HFFc6 (cell line): ENCODE measurements at regions not wholly inside any gene's neighbourhood (a gene's known extent, or its start where the extent isn't known, plus 50 kb on each side); places are given as distances from the start of the nearest gene placed in this dataset.

Source experiments
- DNase-seq: peaks from one replicate; pipeline ENCODE4 v3.0.0-alpha.2; 2018
- H3K27ac Mint-ChIP-seq: 2 replicates; pipeline ENCODE4 v1.8.0; 2020; ENCODE audit warnings: mild to moderate bottlenecking, mixed read lengths
- H3K27me3 Mint-ChIP-seq: 2 replicates; pipeline ENCODE4 v1.8.0; 2021; ENCODE audit warnings: mild to moderate bottlenecking, moderate library complexity, mixed read lengths; ENCODE audit not compliant: insufficient read depth
- H3K36me3 Mint-ChIP-seq: 2 replicates; pipeline ENCODE4 v1.8.0; 2021; ENCODE audit warnings: low read depth, mixed read lengths
- H3K4me1 Mint-ChIP-seq: 2 replicates; pipeline ENCODE4 v1.8.0; 2020; ENCODE audit warnings: low read depth, mixed read lengths
- H3K4me3 Mint-ChIP-seq: 2 replicates; pipeline ENCODE4 v1.8.0; 2020; ENCODE audit warnings: mild to moderate bottlenecking, moderate library complexity, mixed read lengths
- H3K9me3 Mint-ChIP-seq: 2 replicates; pipeline ENCODE4 v1.8.0; 2020; ENCODE audit warnings: mild to moderate bottlenecking, mixed read lengths
- CTCF ChIP-seq: fragments of 200-600 bp; sonication (generic); IDR thresholded peaks from 2 replicates; pipeline ENCODE4 v1.5.0; 2021; ENCODE audit warnings: antibody characterized with exemption, mild to moderate bottlenecking

GRCh38 chr4:42265782-42266602 lies 113.5 kb upstream of the BEND4 start:
- no peak for DNase-seq
- Mint-ChIP-seq H3K9me3 (peaks cover 14% of the 10 kb centered on the region; the same call in 1 of the 2 replicates), H3K4me1 (no peaks in the 10 kb centered on the region), H3K27ac (no peak overlapping the region), H3K27me3 (no peaks in the 10 kb centered on the region; the same call in none of the 2 replicates), H3K4me3 (no peak overlapping the region), H3K36me3 (no peaks in the 10 kb centered on the region)
- no peak for TF ChIP-seq CTCF

GRCh38 chr4:42267724-42268123 lies 115.3 kb upstream of the BEND4 start:
- no peaks in the 10 kb centered on the region for H3K36me3 Mint-ChIP-seq
- DNase-seq, result no peak
- no peak overlapping the region for H3K4me3 Mint-ChIP-seq
- no peaks in the 10 kb centered on the region; the same call in none of the 2 replicates for H3K27me3 Mint-ChIP-seq
- TF ChIP-seq CTCF, result no peak
- no peaks in the 10 kb centered on the region for H3K4me1 Mint-ChIP-seq
- H3K9me3 Mint-ChIP-seq, result peaks cover 22% of the 10 kb centered on the region; the same call in 1 of the 2 replicates
- no peak overlapping the region for H3K27ac Mint-ChIP-seq

- H3K4me1 Mint-ChIP-seq, result no peaks in the 10 kb centered on the region
- H3K27me3 Mint-ChIP-seq, result no peaks in the 10 kb centered on the region; the same call in none of the 2 replicates
- H3K36me3 Mint-ChIP-seq, result no peaks in the 10 kb centered on the region
- no peak for TF ChIP-seq CTCF
- no peak for DNase-seq
- H3K27ac Mint-ChIP-seq, result no peak overlapping the region
- H3K9me3 Mint-ChIP-seq, result peaks cover 22% of the 10 kb centered on the region; the same call in 1 of the 2 replicates
- no peak overlapping the region for H3K4me3 Mint-ChIP-seq
Measured at GRCh38 chr4:42268824-42269223, 116.4 kb upstream of the BEND4 start.

GRCh38 chr4:42271096-42271495 lies 118.6 kb upstream of the BEND4 start:
- Mint-ChIP-seq H3K36me3 (no peaks in the 10 kb centered on the region), H3K9me3 (peaks cover 22% of the 10 kb centered on the region; the same call in 1 of the 2 replicates), H3K4me1 (no peaks in the 10 kb centered on the region), H3K27ac (no peak overlapping the region), H3K4me3 (no peak overlapping the region), H3K27me3 (no peaks in the 10 kb centered on the region; the same call in none of the 2 replicates)
- no peak for TF ChIP-seq CTCF
- DNase-seq, result no peak

- TF ChIP-seq CTCF, result no peak
- H3K27me3 Mint-ChIP-seq, result no peaks in the 10 kb centered on the region; the same call in 1 of the 2 replicates
- no peak for DNase-seq
Measured at GRCh38 chr4:42277291-42277690, 120.0 kb upstream of the SHISA3 start.

More at GRCh38 chr4:42277291-42277690, 120.0 kb upstream of the SHISA3 start:
- Mint-ChIP-seq H3K36me3 (no peaks in the 10 kb centered on the region), H3K4me3 (no peak overlapping the region), H3K27ac (no peak overlapping the region), H3K9me3 (peaks cover under 1% of the 10 kb centered on the region; the same call in 1 of the 2 replicates), H3K4me1 (peaks cover 12% of the 10 kb centered on the region; the same call in 1 of the 2 replicates)
